Heart left ventricle (tissue), 13 donors: ENCODE measurements at regions not wholly inside any gene's neighbourhood (a gene's known extent, or its start where the extent isn't known, plus 50 kb on each side); places are given as distances from the start of the nearest gene placed in this dataset.

Experiments used
- CTCF ChIP-seq, 12 donors: fragments of 200-600 bp; sonication (generic) in 4 of 12; IDR thresholded peaks; one replicate each; pipeline versions ENCODE4 v1.5.0 to v1.8.0; 2018 to 2022; ENCODE audit warnings: antibody characterized with exemption in 12 of 12, mild to moderate bottlenecking in 5 of 12
- POLR2A ChIP-seq, 2 donors: fragments of 450-650 bp; IDR thresholded peaks; one replicate each; pipeline ENCODE4 v1.6.1; 2017; ENCODE audit warnings: antibody characterized with exemption in 2 of 2, mild to moderate bottlenecking in 2 of 2, moderate library complexity in 2 of 2
- donor health status: ischemic (EF 13 %, LVEDD 7.1; RV severe dilation, severe dysfunction).
- donor health status: DM: no; HTN: yes; CAD: no.
- donor health status: DM: no; HTN: no; CAD: no.
- donor health status: ischemic (EF 25% LVEDD 6.9; RV normal size, moderate dysfunction).
- donor health status: ischemic (EF 25% LVEDD 5.7; RV mildly dilated, moderate dysfunction).
- donor health status: ischemic (EF 35%, LVEDD 5.7; RV mildly dilated, moderate dysfunction).
- donor health status: nonischemic (EF 11% LVEDD 7.7; RV severe dilation, severe dysfunction).
- donor health status: DM: yes; HTN: yes; CAD: no.
- donor health status: PGD.
- donor health status: ischemic (EF 29% LVEDD 5.4; RV normal size, mild dysfunction).
- donor health status: nonischemic (EF 23%, LVEDD 6.1; RV moderate dilation, normal function).

GRCh38 chr18:60623331-60623730 lies 250.8 kb upstream of the MC4R start:
- TF ChIP-seq CTCF (IDR thresholded peaks at IDR 0.05) = no peak
- no peak for TF ChIP-seq POLR2A (IDR thresholded peaks at IDR 0.05)
